HEK293 (cell line): ENCODE measurements at regions not wholly inside any gene's neighbourhood (a gene's known extent, or its start where the extent isn't known, plus 50 kb on each side); places are given as distances from the start of the nearest gene placed in this dataset.

Experiments used
- CTCF ChIA-PET: fragments of 350-600 bp; formaldehyde crosslinking; extraction: SDS; loops from one replicate; lab custom pipeline; 2021; ENCODE audit warnings: antibody characterized with exemption; lab: Yijun Ruan, JAX
- POLR2A ChIA-PET: fragments of 300-600 bp; formaldehyde crosslinking; extraction: SDS; loops from one replicate; lab custom pipeline; 2020; ENCODE audit warnings: antibody characterized with exemption, inconsistent platforms; lab: Yijun Ruan, JAX
- H3K27ac ChIP-seq: fragments of 200-500 bp; sonication (Bioruptor generic); 2 replicates; pipeline ENCODE4 v1.5.1; 2014; ENCODE audit warnings: low read depth, low read length, control low read depth, inconsistent platforms; ENCODE audit errors: extremely low read depth
- H3K36me3 ChIP-seq, 2 experiments: fragments of 200-500 bp in 1 of 2; sonication (Bioruptor generic) in 1 of 2; 1 replicate in 1 of 2; 2 replicates in 1 of 2; pipeline ENCODE4 v1.5.1; 2014 to 2017; ENCODE audit warnings: inconsistent platforms in 2 of 2, low read length in 2 of 2; ENCODE audit not compliant: control insufficient read depth in 2 of 2, insufficient read depth in 1 of 2
- H3K4me1 ChIP-seq: fragments of 200-500 bp; sonication (Bioruptor generic); 2 replicates; pipeline ENCODE4 v1.5.1; 2014; ENCODE audit warnings: mild to moderate bottlenecking, low read length, inconsistent platforms; ENCODE audit not compliant: control insufficient read depth, insufficient read depth
- H3K4me3 ChIP-seq: 2 replicates; pipeline ENCODE4 v1.5.1; 2011; ENCODE audit warnings: low read depth, mild to moderate bottlenecking, control low read depth, low read length, moderate library complexity
- H3K9me3 ChIP-seq: fragments of 200-500 bp; sonication (Bioruptor generic); 2 replicates; pipeline ENCODE4 v1.5.1; 2014; ENCODE audit warnings: low read depth, low read length, inconsistent platforms; ENCODE audit not compliant: control insufficient read depth, insufficient read depth
- KLF16 ChIP-seq: fragments of 450-650 bp; formaldehyde crosslinking; IDR thresholded peaks from 2 replicates; pipeline ENCODE4 v1.5.1; 2017; ENCODE audit warnings: missing biosample characterization, missing genetic modification characterization
- OSR2 ChIP-seq: fragments of 450-650 bp; formaldehyde crosslinking; IDR thresholded peaks from 2 replicates; pipeline ENCODE4 v1.5.1; 2016; ENCODE audit warnings: missing biosample characterization, missing genetic modification characterization
- ZBTB1 ChIP-seq: fragments of 450-650 bp; formaldehyde crosslinking; IDR thresholded peaks from 2 replicates; pipeline ENCODE4 v1.5.1; 2016; ENCODE audit warnings: missing biosample characterization, missing genetic modification characterization
- ZFHX2 ChIP-seq: fragments of 450-650 bp; formaldehyde crosslinking; conservative IDR thresholded peaks from 2 replicates; pipeline ENCODE4 v1.5.1; 2016; ENCODE audit warnings: missing biosample characterization, missing genetic modification characterization
- ZFP3 ChIP-seq: fragments of 450-650 bp; formaldehyde crosslinking; IDR thresholded peaks from 2 replicates; pipeline ENCODE4 v1.5.1; 2016; ENCODE audit warnings: low read depth, missing biosample characterization, missing genetic modification characterization
- ZNF148 ChIP-seq: fragments of 450-650 bp; formaldehyde crosslinking; IDR thresholded peaks from 2 replicates; pipeline ENCODE4 v1.5.0; 2017; ENCODE audit warnings: missing biosample characterization, missing genetic modification characterization, borderline replicate concordance
- ZNF175 ChIP-seq: fragments of 450-650 bp; formaldehyde crosslinking; IDR thresholded peaks from 2 replicates; pipeline ENCODE4 v1.5.1; 2016; ENCODE audit warnings: missing biosample characterization, missing genetic modification characterization
- ZNF184 ChIP-seq: fragments of 450-650 bp; IDR thresholded peaks from 2 replicates; pipeline ENCODE4 v1.5.1; 2018; ENCODE audit warnings: missing biosample characterization, mild to moderate bottlenecking, missing genetic modification characterization
- ZNF302 ChIP-seq: fragments of 450-650 bp; formaldehyde crosslinking; IDR thresholded peaks from 2 replicates; pipeline ENCODE4 v1.5.1; 2016; ENCODE audit warnings: missing biosample characterization, missing genetic modification characterization, low read depth
- ZNF488 ChIP-seq: fragments of 450-650 bp; formaldehyde crosslinking; IDR thresholded peaks from 2 replicates; pipeline ENCODE4 v1.5.1; 2016; ENCODE audit warnings: missing biosample characterization, missing genetic modification characterization
- ZNF558 ChIP-seq: fragments of 450-650 bp; formaldehyde crosslinking; IDR thresholded peaks from 2 replicates; pipeline ENCODE4 v1.5.1; 2016; ENCODE audit warnings: missing biosample characterization, missing genetic modification characterization
- ZNF610 ChIP-seq: fragments of 450-650 bp; formaldehyde crosslinking; IDR thresholded peaks from 2 replicates; pipeline ENCODE4 v1.5.1; 2016; ENCODE audit warnings: missing biosample characterization, missing genetic modification characterization, borderline replicate concordance
- ZNF660 ChIP-seq: fragments of 450-650 bp; IDR thresholded peaks from 2 replicates; pipeline ENCODE4 v1.5.1; 2018; ENCODE audit warnings: missing biosample characterization, mild to moderate bottlenecking, missing genetic modification characterization
- ZSCAN4 ChIP-seq: fragments of 450-650 bp; formaldehyde crosslinking; IDR thresholded peaks from 2 replicates; pipeline ENCODE4 v1.5.1; 2017; ENCODE audit warnings: missing biosample characterization, missing genetic modification characterization
- TF ChIP-seq, protein P1 (sequence below): fragments of 450-650 bp; IDR thresholded peaks from 2 replicates; pipeline ENCODE4 v1.5.1; 2018; ENCODE audit warnings: missing biosample characterization, missing genetic modification characterization
- TF ChIP-seq, protein P2 (sequence below): fragments of 450-650 bp; formaldehyde crosslinking; IDR thresholded peaks from 2 replicates; pipeline ENCODE4 v1.5.1; 2016; ENCODE audit warnings: missing biosample characterization, missing genetic modification characterization, low read depth

DNA sequence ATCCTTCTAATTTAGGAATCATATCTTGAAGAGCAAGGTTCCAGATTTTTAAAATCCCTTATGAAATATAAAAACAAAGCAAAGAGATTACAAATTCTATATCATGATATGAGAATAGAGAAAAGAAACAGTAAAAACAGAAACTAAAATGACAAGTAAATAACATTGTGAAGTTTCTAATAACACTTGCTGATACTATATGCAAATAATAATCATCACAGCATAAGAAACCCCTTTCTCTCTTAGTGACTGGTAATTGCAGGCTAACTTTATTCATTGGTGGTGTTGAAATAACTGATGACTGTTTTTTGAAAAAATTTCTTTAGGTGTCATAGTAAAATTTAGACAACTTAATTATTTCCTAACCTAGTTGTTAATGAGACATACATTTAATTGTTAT is 281.6 kb downstream of the PLA2G4A start (continued):
- TF ChIP-seq, protein P1, sequence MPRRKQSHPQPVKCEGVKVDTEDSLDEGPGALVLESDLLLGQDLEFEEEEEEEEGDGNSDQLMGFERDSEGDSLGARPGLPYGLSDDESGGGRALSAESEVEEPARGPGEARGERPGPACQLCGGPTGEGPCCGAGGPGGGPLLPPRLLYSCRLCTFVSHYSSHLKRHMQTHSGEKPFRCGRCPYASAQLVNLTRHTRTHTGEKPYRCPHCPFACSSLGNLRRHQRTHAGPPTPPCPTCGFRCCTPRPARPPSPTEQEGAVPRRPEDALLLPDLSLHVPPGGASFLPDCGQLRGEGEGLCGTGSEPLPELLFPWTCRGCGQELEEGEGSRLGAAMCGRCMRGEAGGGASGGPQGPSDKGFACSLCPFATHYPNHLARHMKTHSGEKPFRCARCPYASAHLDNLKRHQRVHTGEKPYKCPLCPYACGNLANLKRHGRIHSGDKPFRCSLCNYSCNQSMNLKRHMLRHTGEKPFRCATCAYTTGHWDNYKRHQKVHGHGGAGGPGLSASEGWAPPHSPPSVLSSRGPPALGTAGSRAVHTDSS (tag by site-specific recombination): no peak
- TF ChIP-seq ZNF610 (tag by site-specific recombination): no peak
- TF ChIP-seq, all 188 proteins: peak for 0

GRCh38 chr1:187114792-187115191 is 286.0 kb downstream of the PLA2G4A start:
- ChIA-PET POLR2A (no interaction called here), CTCF (no interaction called here)
- Histone ChIP-seq H3K27ac (no peak overlapping the region), H3K4me3 (no peak overlapping the region), H3K4me1 (no peaks in the 10 kb centered on the region), H3K36me3 (no peaks in the 10 kb centered on the region), H3K9me3 (no peaks in the 10 kb centered on the region)
- TF ChIP-seq, protein P2, sequence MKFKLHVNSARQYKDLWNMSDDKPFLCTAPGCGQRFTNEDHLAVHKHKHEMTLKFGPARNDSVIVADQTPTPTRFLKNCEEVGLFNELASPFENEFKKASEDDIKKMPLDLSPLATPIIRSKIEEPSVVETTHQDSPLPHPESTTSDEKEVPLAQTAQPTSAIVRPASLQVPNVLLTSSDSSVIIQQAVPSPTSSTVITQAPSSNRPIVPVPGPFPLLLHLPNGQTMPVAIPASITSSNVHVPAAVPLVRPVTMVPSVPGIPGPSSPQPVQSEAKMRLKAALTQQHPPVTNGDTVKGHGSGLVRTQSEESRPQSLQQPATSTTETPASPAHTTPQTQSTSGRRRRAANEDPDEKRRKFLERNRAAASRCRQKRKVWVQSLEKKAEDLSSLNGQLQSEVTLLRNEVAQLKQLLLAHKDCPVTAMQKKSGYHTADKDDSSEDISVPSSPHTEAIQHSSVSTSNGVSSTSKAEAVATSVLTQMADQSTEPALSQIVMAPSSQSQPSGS: peak; percentile 69
- TF ChIP-seq ZFP3 (tag by site-specific recombination): no peak

- POLR2A ChIA-PET: no interaction called here
- Histone ChIP-seq H3K4me1 (no peaks in the 10 kb centered on the region), H3K27ac (no peak overlapping the region), H3K9me3 (no peaks in the 10 kb centered on the region)
- TF ChIP-seq ZNF175 (tag by site-specific recombination) (no peak), ZSCAN4 (tag by site-specific recombination) (no peak), ZNF488 (tag by site-specific recombination) (no peak), ZNF302 (tag by site-specific recombination) (no peak), ZFP3 (tag by site-specific recombination) (no peak), ZBTB1 (no peak), ZFHX2 (tag by site-specific recombination) (no peak), OSR2 (tag by site-specific recombination) (no peak), ZNF148 (tag by site-specific recombination) (no peak), ZNF558 (no peak), ZNF184 (tag by site-specific recombination) (no peak), KLF16 (tag by site-specific recombination) (no peak), ZNF660 (tag by site-specific recombination) (no peak)
- TF ChIP-seq, all 188 proteins: peak for 0
- CTCF ChIA-PET: no interaction called here
- no peak overlapping the region for H3K4me3 ChIP-seq
- no peaks in the 10 kb centered on the region for H3K36me3 ChIP-seq
These were observed 292.9 kb downstream of the PLA2G4A start for GRCh38 chr1:187121661-187122060.
